A673 (cell line): ENCODE measurements at regions not wholly inside any gene's neighbourhood (a gene's known extent, or its start where the extent isn't known, plus 50 kb on each side); places are given as distances from the start of the nearest gene placed in this dataset.

Experiments used
- BruUV-seq: library from RNA; stranded (reverse); fragments of 400-500 nt; replicated peaks from 2 replicates; lab custom pipeline; 2021; lab: Mats Ljungman, UMichigan
- CTCF ChIA-PET: fragments of 300-600 bp; sonication (Branson Sonifier 250); formaldehyde crosslinking; loops from one replicate; lab custom pipeline; 2022; ENCODE audit warnings: antibody characterized with exemption; lab: Charles Lee
- POLR2A ChIA-PET: fragments of 300-600 bp; sonication (Branson Sonifier 250); formaldehyde crosslinking; loops from one replicate; lab custom pipeline; 2022; ENCODE audit warnings: antibody characterized with exemption; ENCODE audit not compliant: low non-redundant PET; lab: Charles Lee
- DNase-seq: peaks from one replicate; pipeline ENCODE4 v3.0.0-alpha.2; 2015; ENCODE audit warnings: low spot score
- H3K27ac ChIP-seq: fragments of 200-600 bp; sonication (generic); 2 replicates; pipeline ENCODE4 v1.5.1; 2016; ENCODE audit warnings: mixed run types, low read depth, mild to moderate bottlenecking, mixed read lengths, antibody characterized with exemption, low read length; ENCODE audit not compliant: poor library complexity, severe bottlenecking
- H3K27me3 ChIP-seq: fragments of 200-600 bp; sonication (generic); replicated peaks from 2 replicates; pipeline ENCODE4 v1.6.1; 2017; ENCODE audit warnings: mixed run types, low read depth, mild to moderate bottlenecking, mixed read lengths, antibody characterized with exemption, low read length; ENCODE audit not compliant: insufficient read depth, poor library complexity
- H3K36me3 ChIP-seq: fragments of 200-600 bp; sonication (generic); 2 replicates; pipeline ENCODE4 v1.6.1; 2016; ENCODE audit warnings: mixed run types, mild to moderate bottlenecking, mixed read lengths, antibody characterized with exemption, low read length; ENCODE audit not compliant: insufficient read depth, poor library complexity, severe bottlenecking
- H3K4me1 ChIP-seq: fragments of 200-600 bp; sonication (generic); 2 replicates; pipeline ENCODE4 v1.6.1; 2017; ENCODE audit warnings: mixed run types, mild to moderate bottlenecking, mixed read lengths, antibody characterized with exemption, low read length; ENCODE audit not compliant: insufficient read depth, poor library complexity, severe bottlenecking
- H3K4me3 ChIP-seq: fragments of 200-600 bp; sonication (generic); 2 replicates; pipeline ENCODE4 v1.5.1; 2016; ENCODE audit warnings: low read depth, mixed run types, mild to moderate bottlenecking, mixed read lengths, low read length; ENCODE audit not compliant: poor library complexity, severe bottlenecking
- H3K9me3 ChIP-seq: fragments of 200-600 bp; sonication (generic); 2 replicates; pipeline ENCODE4 v1.6.1; 2016; ENCODE audit warnings: mixed run types, low read depth, mild to moderate bottlenecking, mixed read lengths, antibody characterized with exemption, low read length; ENCODE audit not compliant: poor library complexity, severe bottlenecking
- CTCF ChIP-seq: fragments of 300-800, 200-600 bp; sonication (generic); conservative IDR thresholded peaks from 2 replicates; pipeline ENCODE4 v1.5.1; 2017; ENCODE audit warnings: low read depth, mild to moderate bottlenecking, antibody characterized with exemption, low read length, moderate library complexity, mixed read lengths
- EZH2 ChIP-seq: fragments of 200-600 bp; sonication (generic); IDR thresholded peaks from 2 replicates; pipeline ENCODE4 v1.6.1; 2017; ENCODE audit warnings: borderline replicate concordance, low read depth, mild to moderate bottlenecking, mixed read lengths, antibody characterized with exemption, low read length; ENCODE audit not compliant: poor library complexity, severe bottlenecking
- intact Hi-C: fragments of 100-400 bp; cut with micrococcal nuclease; formaldehyde crosslinking; loops from one replicate; pipeline ENCODE4 v1.10.0; 2022; ENCODE audit not compliant: unreplicated experiment

- intact Hi-C loops = no loop called here
- H3K4me1 ChIP-seq = no peaks in the 10 kb centered on the region
- ChIA-PET POLR2A (no interaction called here), CTCF (no interaction called here)
- no peaks in the 10 kb centered on the region for H3K36me3 ChIP-seq
- H3K9me3 ChIP-seq = no peaks in the 10 kb centered on the region
- no peak overlapping the region for H3K4me3 ChIP-seq
- H3K27ac ChIP-seq = no peak overlapping the region
- no peaks in the 10 kb centered on the region for H3K27me3 ChIP-seq
- no peak for TF ChIP-seq EZH2
- no TSS peak for BruUV-seq
- DNase-seq = no peak
Measured at GRCh38 chr6:103000688-103001087, 1607.2 kb downstream of the GRIK2 start.

- Histone ChIP-seq H3K4me3 (no peak overlapping the region), H3K4me1 (no peaks in the 10 kb centered on the region), H3K27ac (no peak overlapping the region), H3K36me3 (no peaks in the 10 kb centered on the region), H3K9me3 (no peaks in the 10 kb centered on the region), H3K27me3 (no peaks in the 10 kb centered on the region)
- no peak for DNase-seq
- no TSS peak for BruUV-seq
- TF ChIP-seq CTCF = no peak
- TF ChIP-seq EZH2 = no peak
- CTCF ChIA-PET = no interaction called here
- intact Hi-C loops = no loop called here
- POLR2A ChIA-PET = no interaction called here
Measured at GRCh38 chr6:102995491-102995890, 1602.0 kb downstream of the GRIK2 start.

- Histone ChIP-seq H3K9me3 (no peaks in the 10 kb centered on the region), H3K27me3 (no peaks in the 10 kb centered on the region), H3K4me1 (no peaks in the 10 kb centered on the region), H3K27ac (no peak overlapping the region), H3K36me3 (no peaks in the 10 kb centered on the region), H3K4me3 (no peak overlapping the region)
- BruUV-seq = no TSS peak
- intact Hi-C loops = no loop called here
- DNase-seq = no peak
- ChIA-PET POLR2A (no interaction called here), CTCF (no interaction called here)
- TF ChIP-seq EZH2 (no peak), CTCF (no peak)
Measured at GRCh38 chr6:102994866-102995265, 1601.4 kb downstream of the GRIK2 start.

GRCh38 chr6:102986086-102986485 is 1592.6 kb downstream of the GRIK2 start:
- BruUV-seq = no TSS peak
- Histone ChIP-seq H3K27me3 (no peaks in the 10 kb centered on the region), H3K4me3 (no peak overlapping the region), H3K9me3 (no peaks in the 10 kb centered on the region), H3K27ac (no peak overlapping the region), H3K4me1 (no peaks in the 10 kb centered on the region), H3K36me3 (no peaks in the 10 kb centered on the region)
- no peak for DNase-seq
- TF ChIP-seq EZH2 (no peak), CTCF (no peak)
- CTCF ChIA-PET = no interaction called here
- POLR2A ChIA-PET = no interaction called here
- intact Hi-C loops = no loop called here
